ENCODE measurements at regions not wholly inside any gene's neighbourhood (a gene's known extent, or its start where the extent isn't known, plus 50 kb on each side); places are given as distances from the start of the nearest gene placed in this dataset.

DNA sequence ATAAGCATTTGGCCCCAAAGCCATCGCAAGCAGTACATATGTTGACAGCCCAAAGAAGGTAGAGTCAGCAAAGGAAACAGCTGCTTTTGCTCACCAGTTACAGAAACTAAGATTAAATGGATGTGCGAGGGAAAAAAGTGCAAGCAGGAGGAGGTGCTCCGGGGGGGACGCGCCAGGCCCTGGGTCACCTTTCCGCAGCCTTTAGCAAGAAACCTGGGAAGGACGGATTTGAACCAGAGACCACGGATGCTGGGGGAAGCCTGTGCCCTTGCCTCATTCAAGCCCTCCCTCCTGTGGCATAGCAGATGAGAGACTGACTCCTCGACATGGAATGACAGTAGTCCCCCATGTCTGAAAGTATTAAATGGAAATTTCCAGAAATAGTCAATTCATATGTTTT, 405.6 kb upstream of the PRKCQ start:
- TF ChIP-seq TBL1XR1 (IDR thresholded peaks at IDR 0.05; ENCODE audit: low read length in 2 of 2) (no peak), KLF16 (IDR thresholded peaks at IDR 0.05) (no peak)
